ENCODE measurements at regions not wholly inside any gene's neighbourhood (a gene's known extent, or its start where the extent isn't known, plus 50 kb on each side); places are given as distances from the start of the nearest gene placed in this dataset.

DNA sequence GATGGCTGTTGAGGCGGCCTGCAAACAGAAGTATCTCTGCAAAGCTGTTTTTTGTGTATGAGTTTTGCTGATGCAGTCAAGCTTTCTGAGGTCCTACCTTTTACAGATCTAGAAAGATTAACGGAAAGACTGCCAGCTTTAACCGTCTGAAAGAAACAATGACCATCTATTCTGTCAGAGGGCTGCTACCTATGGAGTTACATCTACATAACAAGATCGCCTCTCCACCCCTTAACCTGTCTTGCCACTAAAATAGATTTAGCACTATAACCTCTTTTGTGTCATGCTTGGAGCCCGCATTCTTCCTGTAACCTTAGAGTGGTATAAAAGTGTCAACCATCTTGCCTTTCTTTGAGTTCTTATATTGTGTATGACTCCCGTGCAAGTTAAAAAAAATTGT, 291.2 kb downstream of the POM121L12 start:
- TF ChIP-seq, protein P1, sequence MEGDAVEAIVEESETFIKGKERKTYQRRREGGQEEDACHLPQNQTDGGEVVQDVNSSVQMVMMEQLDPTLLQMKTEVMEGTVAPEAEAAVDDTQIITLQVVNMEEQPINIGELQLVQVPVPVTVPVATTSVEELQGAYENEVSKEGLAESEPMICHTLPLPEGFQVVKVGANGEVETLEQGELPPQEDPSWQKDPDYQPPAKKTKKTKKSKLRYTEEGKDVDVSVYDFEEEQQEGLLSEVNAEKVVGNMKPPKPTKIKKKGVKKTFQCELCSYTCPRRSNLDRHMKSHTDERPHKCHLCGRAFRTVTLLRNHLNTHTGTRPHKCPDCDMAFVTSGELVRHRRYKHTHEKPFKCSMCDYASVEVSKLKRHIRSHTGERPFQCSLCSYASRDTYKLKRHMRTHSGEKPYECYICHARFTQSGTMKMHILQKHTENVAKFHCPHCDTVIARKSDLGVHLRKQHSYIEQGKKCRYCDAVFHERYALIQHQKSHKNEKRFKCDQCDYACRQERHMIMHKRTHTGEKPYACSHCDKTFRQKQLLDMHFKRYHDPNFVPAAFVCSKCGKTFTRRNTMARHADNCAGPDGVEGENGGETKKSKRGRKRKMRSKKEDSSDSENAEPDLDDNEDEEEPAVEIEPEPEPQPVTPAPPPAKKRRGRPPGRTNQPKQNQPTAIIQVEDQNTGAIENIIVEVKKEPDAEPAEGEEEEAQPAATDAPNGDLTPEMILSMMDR (IDR thresholded peaks at IDR 0.05) = no peak
- TF ChIP-seq POLR2AphosphoS5 (IDR thresholded peaks at IDR 0.05) (no peak), POLR2A (IDR thresholded peaks at IDR 0.05) (no peak)

All from breast epithelium (tissue), 3 donors.